Chondrocyte (in vitro differentiated cells): ENCODE measurements at regions not wholly inside any gene's neighbourhood (a gene's known extent, or its start where the extent isn't known, plus 50 kb on each side); places are given as distances from the start of the nearest gene placed in this dataset.
A peak's percentile ranks its signal among the peaks of the same experiment; 100 is the strongest.

Experiments
- DNase-seq: peaks from one replicate; pipeline ENCODE4 v3.0.0; 2021; ENCODE audit warnings: mixed read lengths, low spot score
- H3K27ac Mint-ChIP-seq: one replicate; pipeline ENCODE4 v1.8.0; 2021; ENCODE audit warnings: mild to moderate bottlenecking, moderate library complexity, mixed read lengths; ENCODE audit not compliant: unreplicated experiment
- H3K27me3 Mint-ChIP-seq: 2 replicates; pipeline ENCODE4 v1.8.0; 2021; ENCODE audit warnings: low read depth, mixed read lengths
- H3K36me3 Mint-ChIP-seq: 2 replicates; pipeline ENCODE4 v1.8.0; 2021; ENCODE audit warnings: low read depth, mixed read lengths
- H3K4me1 Mint-ChIP-seq: 2 replicates; pipeline ENCODE4 v1.8.0; 2021; ENCODE audit warnings: low read depth, mild to moderate bottlenecking, mixed read lengths
- H3K4me3 Mint-ChIP-seq: one replicate; pipeline ENCODE4 v1.8.0; 2021; ENCODE audit warnings: mild to moderate bottlenecking, moderate library complexity, mixed read lengths; ENCODE audit not compliant: unreplicated experiment
- H3K9me3 Mint-ChIP-seq: 2 replicates; pipeline ENCODE4 v1.8.0; 2021; ENCODE audit warnings: low read depth, mixed read lengths
- TF ChIP-seq, protein P1 (sequence below): fragments of 200-600 bp; sonication (generic); IDR thresholded peaks from 2 replicates; pipeline ENCODE4 v1.5.0; 2021; ENCODE audit warnings: antibody characterized with exemption, mild to moderate bottlenecking, moderate library complexity

DNA sequence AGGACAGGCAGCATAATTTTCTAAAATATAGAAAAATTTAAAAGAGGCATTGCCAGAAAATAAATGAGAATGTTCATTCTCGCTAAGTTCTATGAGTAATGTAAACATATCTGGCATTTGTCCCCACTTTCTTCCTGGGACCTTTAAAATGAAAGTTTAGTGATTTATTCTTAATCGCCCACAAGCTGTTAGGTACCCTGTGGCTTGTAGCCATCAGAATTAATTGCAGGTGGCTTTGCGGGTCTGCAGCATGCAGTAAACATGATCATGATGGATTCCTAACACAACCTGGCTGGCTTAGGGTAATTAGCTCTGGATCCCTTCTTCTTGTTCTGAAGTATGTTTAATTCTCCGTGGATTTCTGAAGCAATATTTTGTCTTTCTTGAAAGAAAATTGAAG lies 103.5 kb upstream of the FRMD6 start:
- no peak for DNase-seq
- TF ChIP-seq, protein P1, sequence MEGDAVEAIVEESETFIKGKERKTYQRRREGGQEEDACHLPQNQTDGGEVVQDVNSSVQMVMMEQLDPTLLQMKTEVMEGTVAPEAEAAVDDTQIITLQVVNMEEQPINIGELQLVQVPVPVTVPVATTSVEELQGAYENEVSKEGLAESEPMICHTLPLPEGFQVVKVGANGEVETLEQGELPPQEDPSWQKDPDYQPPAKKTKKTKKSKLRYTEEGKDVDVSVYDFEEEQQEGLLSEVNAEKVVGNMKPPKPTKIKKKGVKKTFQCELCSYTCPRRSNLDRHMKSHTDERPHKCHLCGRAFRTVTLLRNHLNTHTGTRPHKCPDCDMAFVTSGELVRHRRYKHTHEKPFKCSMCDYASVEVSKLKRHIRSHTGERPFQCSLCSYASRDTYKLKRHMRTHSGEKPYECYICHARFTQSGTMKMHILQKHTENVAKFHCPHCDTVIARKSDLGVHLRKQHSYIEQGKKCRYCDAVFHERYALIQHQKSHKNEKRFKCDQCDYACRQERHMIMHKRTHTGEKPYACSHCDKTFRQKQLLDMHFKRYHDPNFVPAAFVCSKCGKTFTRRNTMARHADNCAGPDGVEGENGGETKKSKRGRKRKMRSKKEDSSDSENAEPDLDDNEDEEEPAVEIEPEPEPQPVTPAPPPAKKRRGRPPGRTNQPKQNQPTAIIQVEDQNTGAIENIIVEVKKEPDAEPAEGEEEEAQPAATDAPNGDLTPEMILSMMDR, result no peak
- peak overlapping the region; percentile 98 for H3K27ac Mint-ChIP-seq
- H3K36me3 Mint-ChIP-seq, result no peaks in the 10 kb centered on the region
- H3K4me1 Mint-ChIP-seq, result peaks cover 65% of the 10 kb centered on the region
- H3K27me3 Mint-ChIP-seq, result no peaks in the 10 kb centered on the region
- H3K4me3 Mint-ChIP-seq, result no peak overlapping the region
- no peaks in the 10 kb centered on the region for H3K9me3 Mint-ChIP-seq

DNA sequence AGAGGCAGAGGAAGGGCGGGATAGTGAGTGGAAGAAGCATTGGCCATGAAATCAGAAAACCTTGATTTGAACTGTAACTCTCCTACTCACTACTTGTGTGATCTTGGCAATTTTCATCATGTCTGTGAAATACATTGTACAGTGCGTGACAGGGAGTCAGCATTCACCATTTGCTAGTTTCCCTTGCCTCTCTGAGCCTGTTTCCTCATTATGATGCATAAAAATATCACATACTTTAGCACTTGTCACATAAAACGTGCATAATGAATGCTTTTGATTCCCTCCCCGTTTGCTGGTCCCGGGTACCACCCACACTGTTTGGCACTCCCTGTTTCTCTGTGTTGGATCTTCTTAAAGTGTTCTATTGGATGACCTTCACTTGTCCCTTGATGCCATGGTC lies 101.1 kb upstream of the FRMD6 start:
- no peaks in the 10 kb centered on the region for H3K9me3 Mint-ChIP-seq
- TF ChIP-seq, protein P1, result no peak
- no peak for DNase-seq
- no peaks in the 10 kb centered on the region for H3K27me3 Mint-ChIP-seq
- no peak overlapping the region for H3K4me3 Mint-ChIP-seq
- no peaks in the 10 kb centered on the region for H3K36me3 Mint-ChIP-seq
- H3K27ac Mint-ChIP-seq, result no peak overlapping the region
- H3K4me1 Mint-ChIP-seq, result peaks cover 73% of the 10 kb centered on the region

DNA sequence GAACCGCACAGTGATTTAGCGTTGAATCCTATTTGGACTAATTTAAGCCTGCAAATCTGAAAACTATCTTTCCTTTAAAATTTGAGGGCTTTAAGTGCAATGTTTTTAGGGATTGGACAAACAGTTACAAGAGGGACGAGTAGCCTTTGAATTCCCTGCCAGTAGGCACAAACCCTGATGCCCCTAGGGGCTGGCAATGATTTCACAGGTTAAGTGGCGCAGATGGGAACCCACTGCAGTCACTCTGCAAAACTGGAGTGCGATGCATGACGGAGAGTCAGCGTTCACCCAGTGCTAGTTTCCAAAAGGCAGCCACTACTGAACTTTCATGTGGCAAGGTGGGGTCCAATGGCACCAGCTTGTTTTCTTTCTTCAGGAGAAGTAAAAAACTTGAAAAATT lies 99.4 kb upstream of the FRMD6 start:
- Mint-ChIP-seq H3K4me3 (no peak overlapping the region), H3K9me3 (no peaks in the 10 kb centered on the region), H3K4me1 (peaks cover 56% of the 10 kb centered on the region), H3K27ac (no peak overlapping the region), H3K36me3 (no peaks in the 10 kb centered on the region), H3K27me3 (no peaks in the 10 kb centered on the region)
- TF ChIP-seq, protein P1, result peak; percentile 26
- DNase-seq, result no peak

DNA sequence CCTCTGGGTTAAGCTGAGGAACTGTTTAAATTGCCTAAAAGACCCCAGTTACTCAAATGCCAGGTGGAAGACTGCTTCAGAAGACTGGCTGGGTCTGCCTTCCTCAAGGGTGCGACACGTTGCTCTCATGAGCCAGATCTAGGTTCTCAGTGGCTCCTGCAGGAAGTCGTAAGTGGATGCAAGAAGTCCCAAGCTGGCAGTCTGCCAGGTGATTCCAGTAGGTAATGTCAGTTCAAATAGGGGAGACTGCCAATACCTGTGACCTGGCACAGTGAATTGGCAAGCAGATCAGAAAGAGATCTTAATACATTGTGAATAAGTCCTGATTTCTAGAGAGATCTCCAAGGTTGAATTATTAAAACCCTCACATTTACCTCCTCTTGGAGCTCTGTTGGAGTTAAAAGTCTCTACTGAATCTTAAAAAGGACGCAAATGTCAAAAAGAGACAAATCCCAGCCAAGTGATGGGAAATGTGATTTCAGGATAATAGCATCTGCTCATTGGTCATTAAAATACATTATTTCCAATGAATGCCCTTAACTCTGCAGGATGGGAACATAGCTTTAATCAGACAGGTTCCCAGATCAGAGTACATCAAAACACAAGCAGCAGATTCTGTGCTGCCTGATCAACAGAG lies 98.8 kb upstream of the FRMD6 start:
- H3K27me3 Mint-ChIP-seq, result no peaks in the 10 kb centered on the region
- no peak for DNase-seq
- H3K27ac Mint-ChIP-seq, result peak overlapping the region; percentile 88
- TF ChIP-seq, protein P1, result no peak
- H3K9me3 Mint-ChIP-seq, result no peaks in the 10 kb centered on the region
- H3K4me1 Mint-ChIP-seq, result peaks cover 50% of the 10 kb centered on the region
- H3K4me3 Mint-ChIP-seq, result no peak overlapping the region
- no peaks in the 10 kb centered on the region for H3K36me3 Mint-ChIP-seq

DNA sequence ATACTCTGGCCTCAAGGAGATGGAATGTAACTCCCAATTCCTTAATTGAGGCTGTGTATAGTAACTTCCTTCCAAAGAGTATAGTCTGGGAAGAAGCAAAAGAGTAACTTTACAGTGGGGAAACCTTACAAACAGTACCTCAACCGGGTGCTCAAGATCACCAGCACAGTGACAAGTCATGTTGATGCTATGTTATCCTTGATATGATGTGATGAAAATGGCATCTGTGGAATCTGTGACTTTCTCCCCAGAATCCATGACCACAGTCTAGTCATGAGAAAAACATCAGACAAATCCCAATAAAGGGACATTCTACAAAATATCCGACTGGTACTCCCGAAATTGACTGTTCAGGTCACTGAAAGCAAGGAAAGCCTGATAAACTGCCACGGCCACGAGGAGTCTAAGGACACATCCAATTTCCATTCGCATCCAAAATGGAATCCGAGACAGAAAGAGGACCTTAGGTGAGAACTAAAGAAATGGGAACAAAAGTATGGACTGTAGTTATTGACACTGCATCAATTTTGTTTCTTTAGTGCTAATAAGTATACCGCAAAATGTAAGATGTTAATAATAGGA lies 97.3 kb upstream of the FRMD6 start:
- no peaks in the 10 kb centered on the region for H3K36me3 Mint-ChIP-seq
- H3K4me1 Mint-ChIP-seq, result peaks cover 37% of the 10 kb centered on the region
- H3K9me3 Mint-ChIP-seq, result no peaks in the 10 kb centered on the region
- H3K4me3 Mint-ChIP-seq, result no peak overlapping the region
- no peak for DNase-seq
- TF ChIP-seq, protein P1, result no peak
- peak overlapping the region; percentile 88 for H3K27ac Mint-ChIP-seq
- H3K27me3 Mint-ChIP-seq, result no peaks in the 10 kb centered on the region
